HG03521 (cell line): ENCODE measurements at regions not wholly inside any gene's neighbourhood (a gene's known extent, or its start where the extent isn't known, plus 50 kb on each side); places are given as distances from the start of the nearest gene placed in this dataset.

Experiments
- ATAC-seq: cut with Tn5 transposase; IDR thresholded peaks from one replicate; pipeline ENCODE4 v1.9.1; 2021; ENCODE audit warnings: mild to moderate bottlenecking, moderate library complexity; ENCODE audit not compliant: unreplicated experiment

- no peak for ATAC-seq
Observed at GRCh38 chrX:39165185-39165584, 363.9 kb downstream of the MID1IP1 start.

GRCh38 chrX:39165773-39166172 lies 364.5 kb downstream of the MID1IP1 start:
- ATAC-seq, result no peak

DNA sequence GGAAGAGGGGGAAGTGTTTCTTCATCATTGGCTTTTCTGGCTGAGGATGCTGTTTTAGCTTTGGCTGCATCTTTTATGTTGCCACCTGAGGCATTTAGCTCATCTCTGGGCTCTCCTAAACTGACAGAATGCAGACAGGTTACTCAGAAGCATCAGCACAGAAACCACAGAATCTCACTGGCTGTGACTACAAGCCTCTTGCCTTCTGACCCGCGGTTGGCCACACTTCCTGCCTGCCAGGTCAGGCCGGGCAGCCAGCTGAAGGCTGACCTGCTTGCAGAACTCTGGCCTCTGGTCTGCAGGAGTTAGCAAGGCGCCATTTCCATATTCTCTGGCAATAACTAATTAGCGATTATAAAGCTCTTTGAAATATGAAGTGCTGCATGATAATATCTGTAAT lies 366.5 kb downstream of the MID1IP1 start:
- peak; percentile 71 for ATAC-seq

DNA sequence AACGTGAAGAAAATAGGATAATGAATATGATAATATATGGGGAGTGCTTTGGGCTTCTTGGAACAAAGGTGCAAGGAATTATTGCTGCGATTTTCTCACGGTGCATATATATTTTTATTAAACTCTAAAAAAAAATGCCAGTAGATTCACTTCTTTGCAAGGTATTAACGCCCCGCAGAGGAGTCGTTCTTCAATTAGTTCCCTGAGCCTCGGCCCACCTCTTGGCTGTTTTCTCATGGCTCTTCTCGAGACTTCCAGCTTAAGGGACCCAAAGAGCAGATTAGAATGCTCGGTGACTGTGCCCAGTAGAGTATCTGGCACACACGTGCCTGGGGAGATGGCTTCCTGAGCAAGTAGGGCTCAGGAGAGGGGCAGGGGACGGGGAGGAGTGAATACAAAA lies 367.4 kb downstream of the MID1IP1 start:
- no peak for ATAC-seq

DNA sequence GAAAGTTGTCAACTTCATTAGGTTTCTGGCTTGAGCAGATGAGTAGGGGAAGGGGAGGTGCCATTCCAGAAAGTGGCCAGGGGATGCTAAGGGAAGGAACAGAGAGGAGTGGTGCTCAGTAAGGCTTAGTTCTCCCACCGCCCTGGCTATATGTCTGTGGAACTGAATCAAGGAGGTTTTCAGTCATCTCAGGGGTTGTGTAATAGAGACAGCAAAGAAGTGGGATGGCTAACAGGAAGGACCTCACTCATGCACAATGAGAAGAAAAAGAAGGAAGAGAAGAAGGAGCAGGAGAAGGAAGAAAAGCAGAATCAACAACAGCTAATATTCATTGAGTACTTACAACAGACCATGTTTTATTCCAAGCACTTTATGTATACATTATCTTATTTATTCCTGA lies 368.7 kb downstream of the MID1IP1 start:
- ATAC-seq, result no peak

DNA sequence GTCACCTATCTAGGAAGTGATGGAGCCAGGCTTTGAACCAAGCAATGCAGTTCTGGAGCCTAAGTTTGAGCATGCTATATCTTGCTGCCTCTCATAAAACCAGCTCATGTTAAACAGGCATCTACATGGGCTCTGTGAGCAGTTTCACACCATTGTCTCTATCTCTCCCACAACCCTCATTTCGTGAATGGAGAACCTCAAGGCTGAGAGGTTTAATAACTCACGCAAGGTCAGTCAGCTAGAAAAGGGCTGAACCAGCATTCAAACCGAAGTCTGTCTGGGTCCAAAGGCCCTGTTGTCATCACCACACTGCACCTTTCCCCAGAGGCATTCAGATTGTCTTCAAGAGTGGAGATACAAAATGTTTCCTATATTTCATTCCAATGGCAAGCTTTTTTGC lies 369.2 kb downstream of the MID1IP1 start:
- ATAC-seq, result no peak

GRCh38 chrX:39171686-39172085 lies 370.4 kb downstream of the MID1IP1 start:
- ATAC-seq, result no peak

- no peak for ATAC-seq
Observed at GRCh38 chrX:39174241-39174771, 373.0 kb downstream of the MID1IP1 start.

DNA sequence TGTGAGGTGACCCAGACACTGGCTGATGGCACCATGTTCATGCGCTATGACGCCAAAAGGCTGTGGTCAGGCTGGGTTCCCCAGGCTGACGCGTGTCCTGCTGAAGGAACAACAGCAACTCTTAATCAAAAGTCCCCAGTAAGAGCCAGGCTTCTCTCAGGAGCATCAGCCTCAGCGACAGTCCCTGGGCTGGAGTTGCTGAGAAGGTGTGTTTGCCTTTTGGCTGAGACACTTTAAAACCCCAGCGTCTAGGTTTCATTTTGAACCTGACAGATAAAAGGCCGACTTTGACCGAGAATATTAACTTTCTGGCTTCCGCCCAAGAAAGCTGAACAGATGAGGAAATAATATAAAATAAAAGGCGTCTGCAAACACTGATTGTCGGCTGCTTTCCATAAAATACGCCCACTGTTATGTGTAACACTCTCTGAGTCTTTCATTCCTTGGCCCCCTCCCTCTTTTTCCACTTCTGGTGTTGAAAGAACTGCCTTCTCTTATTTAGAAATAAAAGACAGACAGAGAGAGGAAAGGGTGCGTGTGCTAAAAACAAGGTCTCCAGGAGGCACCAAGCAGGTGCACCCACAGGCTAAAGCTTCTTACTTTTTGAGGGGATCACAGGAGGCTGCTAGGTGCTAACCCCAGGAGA lies 373.6 kb downstream of the MID1IP1 start:
- no peak for ATAC-seq

- no peak for ATAC-seq
Observed at GRCh38 chrX:39175418-39176057, 374.3 kb downstream of the MID1IP1 start.

DNA sequence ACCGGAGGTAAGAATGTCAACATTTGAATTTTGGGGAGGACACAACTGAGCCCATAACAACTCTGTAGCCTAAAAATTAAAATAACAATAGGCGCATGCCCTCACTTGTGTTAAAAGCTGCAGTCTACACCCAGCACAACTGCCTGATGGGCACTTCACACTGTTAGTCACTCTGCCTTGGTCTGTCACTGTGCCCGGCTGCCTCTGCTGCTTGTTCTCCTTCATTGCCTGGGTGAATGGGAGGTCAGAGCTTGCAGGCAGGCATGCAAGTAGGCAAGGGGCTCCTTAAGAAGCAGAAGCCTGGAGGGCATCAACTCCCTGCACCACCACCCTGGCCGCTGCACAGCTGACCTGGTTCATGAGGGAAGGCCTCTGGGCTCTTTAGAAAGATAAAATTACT lies 374.8 kb downstream of the MID1IP1 start:
- ATAC-seq, result no peak

DNA sequence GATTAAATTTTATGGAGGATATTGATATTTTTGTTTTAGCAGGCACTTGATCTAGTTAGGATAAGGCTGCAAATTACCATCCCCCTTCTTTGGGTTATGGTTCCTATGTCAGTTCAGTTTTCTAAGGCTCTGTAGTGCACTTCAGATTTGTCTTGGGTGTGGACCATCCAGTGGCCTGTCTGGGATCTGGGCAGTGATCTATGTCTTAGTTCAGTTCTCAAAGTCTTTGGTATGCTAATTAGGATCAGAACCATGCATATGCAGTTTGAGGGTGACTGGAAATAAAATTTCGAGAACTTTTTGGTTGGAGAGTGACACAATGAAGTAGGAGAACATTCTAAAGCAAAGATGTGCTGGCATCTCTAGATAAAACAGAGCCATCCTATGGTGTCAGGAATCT lies 388.2 kb downstream of the MID1IP1 start:
- ATAC-seq, result no peak

GRCh38 chrX:39194673-39195072 lies 393.4 kb downstream of the MID1IP1 start:
- ATAC-seq, result no peak

- ATAC-seq, result no peak
Observed at GRCh38 chrX:39195156-39195555, 393.9 kb downstream of the MID1IP1 start.

DNA sequence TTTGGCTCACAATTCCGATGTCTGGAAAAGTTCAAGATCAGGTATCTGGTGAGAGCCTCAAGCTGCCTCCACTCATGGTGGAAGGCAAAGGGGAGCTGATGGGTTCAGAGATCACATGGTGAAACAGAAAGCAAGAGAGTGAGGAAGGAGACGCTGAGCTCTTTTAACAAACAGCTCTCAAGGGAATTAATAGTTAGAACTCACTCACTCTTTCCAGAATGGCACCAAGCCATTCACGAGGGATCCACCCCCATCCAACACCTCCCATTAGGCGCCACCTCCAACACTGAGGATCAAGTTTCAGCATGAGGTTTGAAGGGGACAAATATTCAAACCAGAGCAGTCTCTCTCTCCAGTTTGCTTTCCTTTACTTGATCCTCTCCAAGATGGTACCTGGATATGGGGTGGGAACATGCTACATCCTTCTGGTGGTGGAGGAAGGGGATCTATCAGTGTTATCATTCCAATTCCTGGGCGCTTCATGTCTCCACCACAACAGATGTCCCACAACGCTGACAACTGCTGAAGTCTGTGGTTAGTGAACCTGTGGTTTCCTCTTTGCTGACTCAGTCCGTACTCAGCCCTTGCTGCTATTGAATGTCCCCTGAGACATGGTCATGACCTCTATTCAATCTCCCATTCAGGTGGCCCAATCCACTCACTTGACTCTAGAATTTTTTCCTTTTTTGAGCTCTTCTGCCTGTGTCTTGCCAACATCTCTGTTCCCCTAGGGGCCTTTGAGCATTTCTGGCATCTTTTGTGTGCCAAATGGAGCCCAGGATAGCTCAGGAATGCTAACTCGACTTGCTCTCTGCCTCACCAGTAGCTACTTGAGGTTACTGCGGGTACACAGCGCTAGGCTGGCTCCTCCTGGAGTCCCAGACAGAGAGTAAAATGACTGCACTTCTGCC lies 395.2 kb downstream of the MID1IP1 start:
- peak; percentile 94 for ATAC-seq

- ATAC-seq, result no peak
Observed at GRCh38 chrX:39199429-39199828, 398.2 kb downstream of the MID1IP1 start.

- ATAC-seq, result no peak
Observed at GRCh38 chrX:39201305-39201990, 400.2 kb downstream of the MID1IP1 start.

DNA sequence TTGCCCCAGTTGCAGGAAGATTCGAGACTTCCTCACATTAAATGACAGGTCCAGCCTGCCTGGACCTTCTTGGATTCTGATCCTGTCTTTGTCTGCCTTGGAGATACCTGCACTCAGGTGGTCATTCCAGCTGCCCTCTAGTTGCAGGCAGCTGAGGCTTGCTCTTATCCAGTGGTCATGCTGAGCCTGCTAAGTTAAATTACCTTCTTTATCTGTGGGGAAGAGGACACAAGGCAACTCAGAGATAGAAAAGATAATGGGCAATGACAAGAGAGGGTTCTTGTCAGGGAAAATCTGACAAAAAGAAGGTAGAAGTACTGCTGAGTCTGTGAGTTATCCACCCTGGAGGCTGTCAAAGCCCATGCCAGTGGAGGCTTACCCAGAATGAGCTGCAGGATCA lies 401.4 kb downstream of the MID1IP1 start:
- no peak for ATAC-seq

DNA sequence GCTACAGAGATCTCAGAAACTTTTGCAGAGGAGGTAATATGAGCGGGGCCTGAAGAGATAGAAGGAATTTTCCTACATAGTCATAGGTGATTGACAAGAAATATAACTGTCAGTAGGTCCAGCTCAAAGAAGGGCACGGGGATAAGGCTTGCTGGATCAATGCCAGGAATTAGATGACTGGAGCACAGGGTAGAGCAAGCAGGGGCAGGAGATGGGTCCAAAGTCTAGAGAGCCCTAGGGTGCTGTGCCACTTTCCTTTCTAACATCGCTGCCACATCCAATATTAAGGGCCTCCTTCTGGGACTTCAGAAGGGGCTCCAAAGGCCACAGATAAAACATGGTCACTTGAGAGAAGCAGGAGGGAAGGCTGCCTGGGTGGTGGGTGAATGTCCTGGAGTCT lies 402.2 kb downstream of the MID1IP1 start:
- ATAC-seq, result no peak

GRCh38 chrX:39204353-39204752 lies 403.1 kb downstream of the MID1IP1 start:
- ATAC-seq, result no peak

DNA sequence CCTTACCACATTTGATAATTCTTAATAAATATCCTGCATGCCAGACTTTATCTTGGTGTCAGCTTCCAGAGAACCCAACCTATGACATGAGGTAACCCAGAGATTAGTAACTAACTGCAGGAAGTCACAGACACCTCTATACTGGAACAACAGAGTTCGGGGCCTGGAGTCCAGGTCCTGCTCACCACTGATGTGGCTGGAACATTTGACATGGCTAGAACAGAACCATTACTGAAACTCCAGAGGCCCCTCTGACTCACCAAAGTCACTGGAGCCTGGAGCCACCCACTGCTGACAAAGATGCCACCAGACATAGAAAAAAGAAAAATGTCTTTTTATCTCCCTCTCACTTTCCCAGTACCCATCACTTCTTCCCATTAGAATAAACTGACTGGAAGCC lies 403.7 kb downstream of the MID1IP1 start:
- no peak for ATAC-seq
